HG03060 (cell line): ENCODE measurements at regions not wholly inside any gene's neighbourhood (a gene's known extent, or its start where the extent isn't known, plus 50 kb on each side); places are given as distances from the start of the nearest gene placed in this dataset.

ENCODE experiments used
- ATAC-seq: cut with Tn5 transposase; IDR thresholded peaks from one replicate; pipeline ENCODE4 v1.9.1; 2021; ENCODE audit warnings: low read depth, moderate number of reproducible peaks; ENCODE audit not compliant: unreplicated experiment

- no peak for ATAC-seq
These were observed 168.5 kb upstream of the BMP4 start for GRCh38 chr14:54125109-54125508.

GRCh38 chr14:54126947-54127346 is 170.3 kb upstream of the BMP4 start:
- ATAC-seq, result no peak

- ATAC-seq, result no peak
These were observed 170.9 kb upstream of the BMP4 start for GRCh38 chr14:54127526-54127925.

GRCh38 chr14:54129850-54130640 is 173.4 kb upstream of the BMP4 start:
- no peak for ATAC-seq

GRCh38 chr14:54132496-54132895 is 175.9 kb upstream of the BMP4 start:
- ATAC-seq, result no peak

GRCh38 chr14:54133896-54134295 is 177.3 kb upstream of the BMP4 start:
- no peak for ATAC-seq

GRCh38 chr14:54135804-54136280 is 179.2 kb upstream of the BMP4 start:
- no peak for ATAC-seq

- ATAC-seq, result no peak
These were observed 180.4 kb upstream of the BMP4 start for GRCh38 chr14:54136894-54137613.

- ATAC-seq, result no peak
These were observed 181.0 kb upstream of the BMP4 start for GRCh38 chr14:54137614-54137961.

GRCh38 chr14:54138024-54138353 is 181.4 kb upstream of the BMP4 start:
- no peak for ATAC-seq

GRCh38 chr14:54138354-54139038 is 181.9 kb upstream of the BMP4 start:
- no peak for ATAC-seq

GRCh38 chr14:54140551-54140950 is 183.9 kb upstream of the BMP4 start:
- ATAC-seq, result no peak

- no peak for ATAC-seq
These were observed 190.0 kb upstream of the BMP4 start for GRCh38 chr14:54146601-54147000.

GRCh38 chr14:54147282-54147681 is 190.7 kb upstream of the BMP4 start:
- no peak for ATAC-seq

- no peak for ATAC-seq
These were observed 191.1 kb upstream of the BMP4 start for GRCh38 chr14:54147758-54148157.

GRCh38 chr14:54148251-54148650 is 191.6 kb upstream of the BMP4 start:
- ATAC-seq, result no peak

- no peak for ATAC-seq
These were observed 195.7 kb upstream of the BMP4 start for GRCh38 chr14:54152351-54152750.

GRCh38 chr14:54166049-54166950 is 209.7 kb upstream of the BMP4 start:
- ATAC-seq, result no peak

GRCh38 chr14:54168489-54168888 is 211.9 kb upstream of the BMP4 start:
- ATAC-seq, result no peak

GRCh38 chr14:54169254-54169924 is 212.8 kb upstream of the BMP4 start:
- ATAC-seq, result no peak
